ENCODE measurements at regions not wholly inside any gene's neighbourhood (a gene's known extent, or its start where the extent isn't known, plus 50 kb on each side); places are given as distances from the start of the nearest gene placed in this dataset.

DNA sequence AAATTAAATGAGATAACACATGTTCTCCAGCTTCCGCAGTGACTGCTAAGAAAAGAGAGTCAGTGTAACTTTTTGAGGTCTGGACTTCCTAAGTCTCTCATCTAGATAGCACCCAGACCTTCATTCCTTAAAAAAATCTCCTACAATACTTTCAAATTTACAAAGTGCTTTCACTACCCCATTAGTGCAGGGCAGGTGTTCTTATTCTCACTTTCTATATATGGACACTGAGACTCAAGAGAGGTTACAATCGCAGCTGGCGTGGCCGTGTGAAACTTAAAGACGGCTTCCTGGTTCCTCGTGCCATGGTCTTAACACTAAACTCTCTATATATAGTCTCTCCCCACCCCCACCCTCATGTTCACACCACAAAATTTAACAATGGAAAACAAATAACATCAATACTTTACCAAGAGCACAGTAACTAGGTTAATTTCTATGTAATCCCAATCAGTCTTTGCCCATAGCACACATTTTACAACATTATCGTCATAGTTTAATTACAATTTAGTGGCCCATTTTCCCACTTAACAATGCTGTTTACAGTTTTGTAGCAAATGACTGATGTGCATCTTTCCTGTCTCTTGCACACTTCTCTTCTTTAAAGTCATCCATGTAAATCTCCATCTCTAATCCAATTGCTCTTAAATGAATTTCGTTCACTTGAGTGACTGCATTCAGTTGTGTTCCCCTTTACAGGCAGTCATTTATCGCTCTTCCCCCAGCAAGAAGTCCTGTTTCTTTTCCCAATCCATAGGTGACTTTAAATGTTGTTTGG is 78.8 kb upstream of the ARID1B start:
- no peak overlapping the region for H3K27ac ChIP-seq (ENCODE audit: insufficient read depth, low read length, poor library complexity, severe bottlenecking)
- H3K4me3 Mint-ChIP-seq = no peak overlapping the region

GRCh38 chr6:156697225-156697830 is 79.8 kb upstream of the ARID1B start:
- Histone ChIP-seq H3K27ac (ENCODE audit: insufficient read depth, low read length, poor library complexity, severe bottlenecking) (no peak overlapping the region), H3K4me3 (ENCODE audit: low read depth, low read length) (no peak overlapping the region), H3K4me1 (ENCODE audit: control insufficient read depth, insufficient read depth, low read length, poor library complexity, severe bottlenecking) (no peaks in the 10 kb centered on the region), H3K36me3 (ENCODE audit: control insufficient read depth, insufficient read depth, low read length) (no peaks in the 10 kb centered on the region), H3K9me3 (ENCODE audit: control insufficient read depth in 2 of 2, low read length in 2 of 2) (no peaks in the 10 kb centered on the region), H3K27me3 (ENCODE audit: control insufficient read depth, insufficient read depth, low read length) (peaks cover 19% of the 10 kb centered on the region)
- no peaks in the 10 kb centered on the region for H3K4me1 Mint-ChIP-seq
- H3K27ac Mint-ChIP-seq = no peak overlapping the region
- DNase-seq (no peak), ATAC-seq (ENCODE audit: low read depth in 2 of 2) (no peak)
- H3K36me3 Mint-ChIP-seq = no peaks in the 10 kb centered on the region
- H3K4me3 Mint-ChIP-seq = no peak overlapping the region
- no peaks in the 10 kb centered on the region for H3K9me3 Mint-ChIP-seq
- H3K27me3 Mint-ChIP-seq = peaks cover 44% of the 10 kb centered on the region

More for the DNA sequence above, 78.8 kb upstream of the ARID1B start:
- Mint-ChIP-seq H3K9me3 (no peaks in the 10 kb centered on the region), H3K27me3 (peaks cover 44% of the 10 kb centered on the region), H3K36me3 (no peaks in the 10 kb centered on the region), H3K4me1 (no peaks in the 10 kb centered on the region), H3K27ac (peak overlapping the region in 1 of 3 donors; percentile 8)
- H3K4me3 ChIP-seq (ENCODE audit: low read depth, low read length) = no peak overlapping the region
- peaks cover 18% of the 10 kb centered on the region for H3K27me3 ChIP-seq (ENCODE audit: control insufficient read depth, insufficient read depth, low read length)
- no peaks in the 10 kb centered on the region for H3K9me3 ChIP-seq (ENCODE audit: control insufficient read depth in 2 of 2, low read length in 2 of 2)
- DNase-seq (peak in 1 of 3 donors; percentile 48), ATAC-seq (ENCODE audit: low read depth in 2 of 2) (no peak)
- no peaks in the 10 kb centered on the region for H3K4me1 ChIP-seq (ENCODE audit: control insufficient read depth, insufficient read depth, low read length, poor library complexity, severe bottlenecking)
- no peaks in the 10 kb centered on the region for H3K36me3 ChIP-seq (ENCODE audit: control insufficient read depth, insufficient read depth, low read length)

GRCh38 chr6:156695742-156696141 is 81.4 kb upstream of the ARID1B start:
- no peaks in the 10 kb centered on the region for H3K4me1 Mint-ChIP-seq
- H3K4me3 ChIP-seq (ENCODE audit: low read depth, low read length) = no peak overlapping the region
- no peaks in the 10 kb centered on the region for H3K36me3 Mint-ChIP-seq
- ATAC-seq (ENCODE audit: low read depth in 2 of 2) = no peak
- H3K27ac Mint-ChIP-seq = no peak overlapping the region
- no peaks in the 10 kb centered on the region for H3K9me3 ChIP-seq (ENCODE audit: control insufficient read depth in 2 of 2, low read length in 2 of 2)
- H3K27me3 Mint-ChIP-seq = peaks cover 34% of the 10 kb centered on the region
- DNase-seq = no peak
- peaks cover 18% of the 10 kb centered on the region for H3K27me3 ChIP-seq (ENCODE audit: control insufficient read depth, insufficient read depth, low read length)
- H3K4me3 Mint-ChIP-seq = no peak overlapping the region
- no peaks in the 10 kb centered on the region for H3K4me1 ChIP-seq (ENCODE audit: control insufficient read depth, insufficient read depth, low read length, poor library complexity, severe bottlenecking)
- H3K9me3 Mint-ChIP-seq = no peaks in the 10 kb centered on the region
- H3K36me3 ChIP-seq (ENCODE audit: control insufficient read depth, insufficient read depth, low read length) = no peaks in the 10 kb centered on the region
- H3K27ac ChIP-seq (ENCODE audit: insufficient read depth, low read length, poor library complexity, severe bottlenecking) = no peak overlapping the region

GRCh38 chr6:156694679-156695078 is 82.5 kb upstream of the ARID1B start:
- Histone ChIP-seq H3K27me3 (ENCODE audit: control insufficient read depth, insufficient read depth, low read length) (peaks cover 14% of the 10 kb centered on the region), H3K4me3 (ENCODE audit: low read depth, low read length) (no peak overlapping the region), H3K4me1 (ENCODE audit: control insufficient read depth, insufficient read depth, low read length, poor library complexity, severe bottlenecking) (no peaks in the 10 kb centered on the region), H3K36me3 (ENCODE audit: control insufficient read depth, insufficient read depth, low read length) (no peaks in the 10 kb centered on the region), H3K9me3 (ENCODE audit: control insufficient read depth in 2 of 2, low read length in 2 of 2) (no peaks in the 10 kb centered on the region), H3K27ac (ENCODE audit: insufficient read depth, low read length, poor library complexity, severe bottlenecking) (no peak overlapping the region)
- no peak overlapping the region for H3K4me3 Mint-ChIP-seq
- H3K27ac Mint-ChIP-seq = peak overlapping the region in 1 of 3 donors; percentile 5
- no peaks in the 10 kb centered on the region for H3K4me1 Mint-ChIP-seq
- peaks cover 25% of the 10 kb centered on the region for H3K27me3 Mint-ChIP-seq
- no peak for DNase-seq
- no peaks in the 10 kb centered on the region for H3K36me3 Mint-ChIP-seq
- no peak for ATAC-seq (ENCODE audit: low read depth in 2 of 2)
- H3K9me3 Mint-ChIP-seq = no peaks in the 10 kb centered on the region

DNA sequence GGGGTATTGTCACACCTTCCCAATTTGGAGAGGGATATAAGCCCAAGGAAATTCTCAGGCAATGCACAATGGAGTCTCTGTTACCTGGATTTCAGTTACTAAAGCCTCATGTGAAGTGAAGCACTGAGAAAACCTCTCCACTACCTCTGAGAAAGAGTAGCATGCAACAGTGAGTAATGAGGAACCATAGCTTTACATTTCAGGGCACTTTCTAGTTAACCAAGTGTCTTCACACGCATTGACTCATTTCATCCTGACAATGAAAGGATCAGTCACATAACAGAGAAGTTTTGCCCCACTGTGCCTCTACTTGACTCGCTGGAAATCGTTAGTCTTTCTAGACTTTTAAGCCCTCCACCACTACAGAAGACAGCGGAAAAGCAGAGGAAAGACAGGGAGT is 86.2 kb upstream of the ARID1B start:
- H3K27ac Mint-ChIP-seq = no peak overlapping the region
- peaks cover 6% of the 10 kb centered on the region for H3K27me3 ChIP-seq (ENCODE audit: control insufficient read depth, insufficient read depth, low read length)
- peaks cover 5 to 20% (median 15%) of the 10 kb centered on the region in 4 donors for H3K4me1 Mint-ChIP-seq
- no peaks in the 10 kb centered on the region for H3K9me3 Mint-ChIP-seq
- peak overlapping the region in 1 of 4 donors; percentile 5 for H3K4me3 Mint-ChIP-seq
- peaks cover 16% of the 10 kb centered on the region for H3K4me1 ChIP-seq (ENCODE audit: control insufficient read depth, insufficient read depth, low read length, poor library complexity, severe bottlenecking)
- H3K4me3 ChIP-seq (ENCODE audit: low read depth, low read length) = no peak overlapping the region
- H3K27ac ChIP-seq (ENCODE audit: insufficient read depth, low read length, poor library complexity, severe bottlenecking) = no peak overlapping the region
- ATAC-seq (ENCODE audit: low read depth in 2 of 2) = no peak
- H3K27me3 Mint-ChIP-seq = peaks cover 21% of the 10 kb centered on the region
- no peaks in the 10 kb centered on the region for H3K36me3 ChIP-seq (ENCODE audit: control insufficient read depth, insufficient read depth, low read length)
- DNase-seq = no peak
- H3K36me3 Mint-ChIP-seq = no peaks in the 10 kb centered on the region
- no peaks in the 10 kb centered on the region for H3K9me3 ChIP-seq (ENCODE audit: control insufficient read depth in 2 of 2, low read length in 2 of 2)

DNA sequence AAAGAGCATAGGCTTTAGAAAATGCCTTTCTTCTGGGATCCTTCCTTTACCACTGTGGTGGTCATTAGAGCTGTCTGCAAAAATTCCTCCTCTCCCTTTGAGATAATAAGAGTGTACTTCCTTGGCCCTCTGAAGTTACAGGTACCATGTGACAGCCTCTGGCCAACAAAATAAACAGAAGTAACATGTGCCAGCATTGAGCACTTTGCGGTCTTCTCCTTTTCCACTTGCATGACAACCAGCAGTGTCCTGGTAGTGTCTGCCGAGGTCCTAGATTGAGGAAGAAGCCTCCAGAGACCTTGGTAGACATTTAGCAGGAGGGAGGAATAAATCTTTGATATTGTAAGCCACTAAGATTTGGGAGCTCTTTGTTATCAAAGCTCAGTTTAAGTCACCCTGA is 87.5 kb upstream of the ARID1B start:
- Mint-ChIP-seq H3K9me3 (no peaks in the 10 kb centered on the region), H3K36me3 (no peaks in the 10 kb centered on the region), H3K4me1 (peaks cover 8 to 26% (median 18%) of the 10 kb centered on the region in 4 donors), H3K27me3 (peaks cover 22% of the 10 kb centered on the region), H3K4me3 (peak overlapping the region in 2 of 4 donors; percentile 13 to 98), H3K27ac (no peak overlapping the region)
- Histone ChIP-seq H3K27ac (ENCODE audit: insufficient read depth, low read length, poor library complexity, severe bottlenecking) (no peak overlapping the region), H3K9me3 (ENCODE audit: control insufficient read depth in 2 of 2, low read length in 2 of 2) (no peaks in the 10 kb centered on the region), H3K27me3 (ENCODE audit: control insufficient read depth, insufficient read depth, low read length) (peaks cover 8% of the 10 kb centered on the region), H3K4me3 (ENCODE audit: low read depth, low read length) (no peak overlapping the region), H3K36me3 (ENCODE audit: control insufficient read depth, insufficient read depth, low read length) (no peaks in the 10 kb centered on the region), H3K4me1 (ENCODE audit: control insufficient read depth, insufficient read depth, low read length, poor library complexity, severe bottlenecking) (peaks cover 18% of the 10 kb centered on the region)
- no peak for DNase-seq
- ATAC-seq (ENCODE audit: low read depth in 2 of 2) = no peak

- Histone ChIP-seq H3K27ac (ENCODE audit: insufficient read depth, low read length, poor library complexity, severe bottlenecking) (no peak overlapping the region), H3K27me3 (ENCODE audit: control insufficient read depth, insufficient read depth, low read length) (peaks cover 8% of the 10 kb centered on the region), H3K4me3 (ENCODE audit: low read depth, low read length) (no peak overlapping the region), H3K9me3 (ENCODE audit: control insufficient read depth in 2 of 2, low read length in 2 of 2) (no peaks in the 10 kb centered on the region), H3K4me1 (ENCODE audit: control insufficient read depth, insufficient read depth, low read length, poor library complexity, severe bottlenecking) (peaks cover 18% of the 10 kb centered on the region), H3K36me3 (ENCODE audit: control insufficient read depth, insufficient read depth, low read length) (no peaks in the 10 kb centered on the region)
- H3K4me3 Mint-ChIP-seq = peak overlapping the region; percentile 81 to 98 (median 89)
- peaks cover 8 to 26% (median 18%) of the 10 kb centered on the region in 4 donors for H3K4me1 Mint-ChIP-seq
- peaks cover 25% of the 10 kb centered on the region for H3K27me3 Mint-ChIP-seq
- ATAC-seq (ENCODE audit: low read depth in 2 of 2) (no peak), DNase-seq (no peak)
- no peaks in the 10 kb centered on the region for H3K36me3 Mint-ChIP-seq
- H3K27ac Mint-ChIP-seq = no peak overlapping the region
- no peaks in the 10 kb centered on the region for H3K9me3 Mint-ChIP-seq
Measured at GRCh38 chr6:156688620-156688971, 88.6 kb upstream of the ARID1B start.

All from CD4-positive, CD25-positive, alpha-beta regulatory T cell (primary cell).